GM18861 (cell line): ENCODE measurements at regions not wholly inside any gene's neighbourhood (a gene's known extent, or its start where the extent isn't known, plus 50 kb on each side); places are given as distances from the start of the nearest gene placed in this dataset.

Experiments used
- ATAC-seq: cut with Tn5 transposase; IDR thresholded peaks from one replicate; pipeline ENCODE4 v1.9.1; 2021; ENCODE audit not compliant: unreplicated experiment

DNA sequence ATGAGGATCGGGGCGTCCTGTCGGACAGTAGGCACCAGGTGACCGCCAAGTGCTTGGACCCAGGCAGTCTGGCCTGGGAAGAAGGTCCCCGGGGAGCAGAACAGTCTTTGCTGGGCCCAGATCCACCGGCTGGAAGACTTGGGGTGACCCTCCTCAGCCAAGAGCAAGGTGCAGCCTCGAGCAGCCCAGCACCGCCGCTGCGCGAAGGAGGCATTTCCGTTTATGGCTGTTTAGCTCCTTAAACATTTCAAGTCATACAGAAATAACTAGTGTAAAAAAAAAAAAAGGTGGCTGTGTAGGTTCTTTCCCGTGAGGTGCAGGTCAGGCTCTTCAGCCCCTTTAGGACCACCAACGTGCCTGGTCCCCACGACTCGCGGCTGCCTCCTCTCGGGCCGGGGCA, 370.2 kb downstream of the CMPK2 start:
- ATAC-seq = no peak

- ATAC-seq = no peak
Measured at GRCh38 chr2:6496376-6496775, 369.3 kb downstream of the CMPK2 start.

- ATAC-seq = no peak
Measured at GRCh38 chr2:6497048-6497447, 368.7 kb downstream of the CMPK2 start.

DNA sequence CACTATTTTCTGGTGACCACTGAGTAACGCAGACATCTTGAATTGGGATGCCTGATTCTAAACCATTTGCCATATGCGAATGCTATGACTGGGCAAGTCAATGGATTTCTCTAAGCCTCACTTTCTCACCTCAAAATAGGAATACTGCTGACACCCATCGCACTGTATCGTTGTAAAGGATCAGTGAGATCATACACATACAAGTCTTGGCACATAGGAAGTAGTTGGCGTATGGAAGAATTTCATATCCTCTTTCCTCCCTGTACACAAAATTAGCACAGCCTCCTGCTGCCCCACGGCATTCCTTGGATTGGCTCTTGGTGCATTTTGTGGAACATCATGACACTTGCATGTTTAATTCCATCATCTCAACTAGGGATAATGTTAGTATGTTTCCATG, 366.9 kb downstream of the CMPK2 start:
- no peak for ATAC-seq

- no peak for ATAC-seq
Measured at GRCh38 chr2:6499691-6500090, 366.0 kb downstream of the CMPK2 start.

DNA sequence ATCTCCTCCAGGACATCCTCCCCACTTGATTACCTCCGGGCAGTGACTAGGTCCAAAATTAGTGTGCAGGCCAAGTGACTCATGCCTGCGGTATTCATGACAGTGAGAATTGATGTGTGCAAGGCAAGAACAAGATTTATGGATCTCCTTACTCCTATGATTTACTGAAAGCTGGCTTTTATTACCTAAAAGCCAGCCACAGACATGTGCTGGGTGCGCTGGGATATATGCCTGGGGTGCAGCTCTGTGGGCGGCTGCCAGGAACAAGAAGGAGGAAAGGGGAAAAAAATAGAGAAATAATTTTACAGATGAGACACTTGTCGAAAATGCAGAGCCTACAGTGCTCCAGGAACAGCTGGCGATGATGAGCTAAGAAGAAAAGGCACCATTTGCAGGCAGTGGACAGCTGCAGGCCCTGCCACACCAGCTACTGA, 359.3 kb downstream of the CMPK2 start:
- ATAC-seq = no peak

- no peak for ATAC-seq
Measured at GRCh38 chr2:6506859-6507258, 358.8 kb downstream of the CMPK2 start.

- ATAC-seq = no peak
Measured at GRCh38 chr2:6510532-6510931, 355.2 kb downstream of the CMPK2 start.

- ATAC-seq = no peak
Measured at GRCh38 chr2:6512589-6512988, 353.1 kb downstream of the CMPK2 start.

DNA sequence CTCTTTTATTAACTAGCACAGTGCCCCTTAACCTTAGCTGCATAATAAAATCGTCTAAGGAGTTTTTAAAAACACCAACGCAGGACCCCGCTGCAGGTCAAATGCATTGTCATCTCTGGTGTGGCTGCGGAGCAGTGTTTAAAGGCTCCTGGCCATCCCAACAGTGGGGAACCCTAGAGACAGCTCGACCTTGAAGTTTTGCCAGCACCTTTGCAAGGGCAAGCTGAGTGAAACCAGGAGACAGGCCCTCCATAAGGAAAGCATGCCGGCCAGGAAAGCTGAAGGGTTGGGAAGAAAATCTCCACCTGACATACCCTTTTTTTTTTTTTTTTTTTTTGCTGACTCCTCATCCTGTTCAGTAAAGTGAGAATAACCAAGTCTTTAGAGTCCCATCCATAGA, 349.0 kb downstream of the CMPK2 start:
- no peak for ATAC-seq

GRCh38 chr2:6518361-6518760, 347.3 kb downstream of the CMPK2 start:
- ATAC-seq = no peak

DNA sequence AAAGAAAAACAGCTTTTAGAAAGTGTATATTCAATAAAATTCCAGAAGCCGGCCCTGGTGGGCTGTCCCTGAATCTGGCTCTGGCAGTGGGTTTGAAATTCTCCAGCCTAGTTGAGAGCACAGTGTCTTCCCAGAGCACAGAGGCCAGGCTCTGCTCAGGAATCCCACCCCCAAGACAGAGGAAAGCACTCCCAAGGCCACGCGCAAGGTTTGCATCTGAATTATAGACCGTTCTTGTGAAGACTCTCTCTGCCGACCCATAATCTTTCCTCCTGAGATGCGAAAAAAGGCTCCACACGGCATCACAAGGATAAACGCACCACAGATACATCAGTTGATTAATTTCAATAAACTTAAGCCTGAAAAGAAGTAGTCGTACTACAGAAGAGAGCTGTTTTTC, 342.2 kb downstream of the CMPK2 start:
- no peak for ATAC-seq

GRCh38 chr2:6524691-6525474, 340.8 kb downstream of the CMPK2 start:
- ATAC-seq = no peak

GRCh38 chr2:6525475-6525964, 340.2 kb downstream of the CMPK2 start:
- ATAC-seq = no peak

DNA sequence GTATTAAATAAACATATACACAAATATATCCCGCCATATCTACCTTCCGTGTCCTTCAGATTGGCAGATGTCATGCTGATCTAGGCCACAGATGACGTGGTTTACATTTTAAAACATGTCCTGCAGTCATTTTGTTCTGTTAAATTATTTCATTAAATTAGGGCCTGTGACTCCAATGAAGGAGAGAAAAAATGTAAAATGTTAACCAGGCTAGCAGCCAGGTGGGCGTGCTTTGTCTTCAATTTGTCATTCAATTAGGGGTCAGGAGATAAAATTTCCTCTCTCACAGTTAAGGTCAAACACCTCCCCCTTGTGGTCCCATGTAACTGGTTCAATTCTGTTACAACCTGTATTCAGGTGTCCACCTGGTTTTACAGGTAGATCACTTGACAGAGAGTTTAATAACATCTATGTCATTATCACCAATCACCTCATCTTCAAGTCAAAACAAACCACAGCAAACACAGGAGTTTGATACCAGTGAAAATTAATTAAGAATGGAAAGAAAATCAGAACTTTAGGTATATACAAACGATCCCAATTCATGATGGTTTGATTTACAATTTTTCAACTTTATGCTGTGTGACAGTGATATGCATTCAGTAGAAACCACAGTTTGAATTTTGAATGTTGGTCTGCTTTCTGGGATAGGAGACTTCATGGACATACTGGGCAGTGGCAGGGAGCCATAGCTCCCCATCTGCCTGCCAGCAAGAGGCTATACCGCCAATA, 339.4 kb downstream of the CMPK2 start:
- ATAC-seq = no peak

- ATAC-seq = no peak
Measured at GRCh38 chr2:6531304-6531703, 334.4 kb downstream of the CMPK2 start.

GRCh38 chr2:6535572-6535971, 330.1 kb downstream of the CMPK2 start:
- ATAC-seq = no peak

- no peak for ATAC-seq
Measured at GRCh38 chr2:6538607-6539006, 327.1 kb downstream of the CMPK2 start.

- ATAC-seq = no peak
Measured at GRCh38 chr2:6545336-6545735, 320.4 kb downstream of the CMPK2 start.

DNA sequence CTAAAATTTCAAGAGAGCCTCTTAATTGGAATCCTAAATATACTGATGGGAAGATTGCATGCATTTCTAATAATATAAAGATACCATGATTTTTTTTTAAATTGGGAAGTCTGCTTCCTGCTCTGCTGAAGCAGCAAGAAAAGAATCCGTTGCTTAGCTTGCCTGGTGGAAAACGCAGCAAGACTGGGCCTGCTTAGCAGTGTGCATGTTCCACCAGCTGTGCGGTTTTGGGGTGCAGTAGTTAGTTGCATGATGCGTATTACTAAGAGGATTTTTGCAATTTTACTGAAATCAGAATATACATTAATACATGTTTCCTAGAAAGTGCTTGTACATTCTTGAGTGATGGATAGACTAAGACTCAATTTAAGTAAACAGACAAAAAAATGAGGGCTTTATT, 319.9 kb downstream of the CMPK2 start:
- ATAC-seq = no peak

DNA sequence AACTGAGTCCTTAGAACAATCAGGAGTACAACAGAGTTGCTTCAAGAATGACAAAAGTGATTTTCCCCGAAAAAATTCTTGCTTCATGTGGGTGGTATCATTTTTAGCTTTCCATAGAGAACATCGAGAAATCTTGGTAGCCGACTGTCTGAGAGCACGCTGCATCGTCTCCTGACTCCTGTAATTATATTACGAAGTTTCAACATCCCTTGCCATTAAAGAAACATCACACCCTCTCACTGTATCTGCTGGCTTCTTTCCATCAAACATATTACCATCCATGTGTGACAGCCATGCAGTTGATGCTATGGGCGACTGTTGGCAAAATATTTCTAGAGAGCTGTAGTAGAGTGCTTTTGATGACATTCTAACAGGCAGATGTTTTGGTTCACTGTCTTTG, 311.2 kb downstream of the CMPK2 start:
- no peak for ATAC-seq

GRCh38 chr2:6556755-6557154, 309.0 kb downstream of the CMPK2 start:
- no peak for ATAC-seq
